ENCODE measurements at regions not wholly inside any gene's neighbourhood (a gene's known extent, or its start where the extent isn't known, plus 50 kb on each side); places are given as distances from the start of the nearest gene placed in this dataset.

GRCh38 chr3:159472611-159473010 lies 516.0 kb upstream of the IL12A start:
- TF ChIP-seq CTCF (IDR thresholded peaks at IDR 0.05) (no peak), POLR2AphosphoS5 (IDR thresholded peaks at IDR 0.05) (no peak), POLR2A (IDR thresholded peaks at IDR 0.05) (no peak)
